H9 (cell line): ENCODE measurements at regions not wholly inside any gene's neighbourhood (a gene's known extent, or its start where the extent isn't known, plus 50 kb on each side); places are given as distances from the start of the nearest gene placed in this dataset.

Source experiments
- DNase-seq: peaks from one replicate; pipeline ENCODE4 v3.0.0-alpha.2; 2017
- H2AFZ ChIP-seq: one replicate; pipeline ENCODE4 v1.6.1; 2013; ENCODE audit warnings: mild to moderate bottlenecking, low read length, control low read depth, moderate library complexity
- H2AK5ac ChIP-seq: 2 replicates; pipeline ENCODE4 v1.6.1; 2013; ENCODE audit warnings: low read length, control low read depth, mixed read lengths; ENCODE audit not compliant: insufficient read length
- H2BK120ac ChIP-seq: one replicate; pipeline ENCODE4 v1.6.1; 2013; ENCODE audit warnings: low read depth, mild to moderate bottlenecking, low read length, control low read depth, inconsistent platforms; ENCODE audit not compliant: poor library complexity, severe bottlenecking
- H2BK12ac ChIP-seq: 2 replicates; pipeline ENCODE4 v1.6.1; 2013; ENCODE audit warnings: low read length, control low read depth, mixed read lengths, low read depth; ENCODE audit not compliant: insufficient read length
- H2BK15ac ChIP-seq: 2 replicates; pipeline ENCODE4 v1.6.1; 2013; ENCODE audit warnings: low read depth, low read length, control low read depth
- H2BK20ac ChIP-seq: one replicate; pipeline ENCODE4 v1.6.1; 2013; ENCODE audit warnings: low read depth, mild to moderate bottlenecking, low read length, control low read depth, inconsistent platforms; ENCODE audit not compliant: poor library complexity, severe bottlenecking
- H2BK5ac ChIP-seq: 2 replicates; pipeline ENCODE4 v1.6.1; 2013; ENCODE audit warnings: low read length, control low read depth, mixed read lengths; ENCODE audit not compliant: insufficient read length
- H3K14ac ChIP-seq: 2 replicates; pipeline ENCODE4 v1.6.1; 2013; ENCODE audit warnings: low read length, control low read depth; ENCODE audit not compliant: insufficient read depth
- H3K18ac ChIP-seq: 2 replicates; pipeline ENCODE4 v1.6.1; 2013; ENCODE audit warnings: low read depth, mild to moderate bottlenecking, mixed read lengths, low read length, control low read depth; ENCODE audit not compliant: insufficient read length
- H3K23ac ChIP-seq: 2 replicates; pipeline ENCODE4 v1.6.1; 2013; ENCODE audit warnings: low read length, control low read depth, mixed read lengths, low read depth; ENCODE audit not compliant: insufficient read length
- H3K23me2 ChIP-seq: 2 replicates; pipeline ENCODE4 v1.6.1; 2013; ENCODE audit warnings: low read depth, mild to moderate bottlenecking, mixed read lengths, low read length, control low read depth; ENCODE audit not compliant: insufficient read length, poor library complexity, severe bottlenecking
- H3K27ac ChIP-seq: 2 replicates; pipeline ENCODE4 v1.5.1; 2013; ENCODE audit warnings: low read length, control low read depth, mixed read lengths, low read depth; ENCODE audit not compliant: insufficient read length
- H3K27me3 ChIP-seq: 2 replicates; pipeline ENCODE4 v1.6.1; 2013; ENCODE audit warnings: low read length, control low read depth, inconsistent platforms; ENCODE audit not compliant: insufficient read depth
- H3K4ac ChIP-seq: 2 replicates; pipeline ENCODE4 v1.6.1; 2013; ENCODE audit warnings: low read depth, mild to moderate bottlenecking, control low read depth, inconsistent platforms, low read length, moderate library complexity
- H3K4me1 ChIP-seq: 2 replicates; pipeline ENCODE4 v1.6.1; 2013; ENCODE audit warnings: low read length, control low read depth, inconsistent platforms; ENCODE audit not compliant: insufficient read depth
- H3K4me2 ChIP-seq: 2 replicates; pipeline ENCODE4 v1.6.1; 2013; ENCODE audit warnings: low read length, control low read depth, mixed read lengths; ENCODE audit not compliant: insufficient read length, insufficient read depth
- H3K56ac ChIP-seq: 2 replicates; pipeline ENCODE4 v1.6.1; 2013; ENCODE audit warnings: low read depth, mild to moderate bottlenecking, mixed read lengths, low read length, control low read depth; ENCODE audit not compliant: insufficient read length
- H3K79me1 ChIP-seq: 2 replicates; pipeline ENCODE4 v1.6.1; 2013; ENCODE audit warnings: low read depth, mild to moderate bottlenecking, moderate library complexity, low read length, control low read depth, inconsistent platforms; ENCODE audit not compliant: insufficient read depth, poor library complexity, severe bottlenecking
- H3K79me2 ChIP-seq: 2 replicates; pipeline ENCODE4 v1.6.1; 2013; ENCODE audit warnings: low read length, control low read depth, inconsistent platforms; ENCODE audit not compliant: insufficient read depth
- H3K9ac ChIP-seq: 2 replicates; pipeline ENCODE4 v1.6.1; 2013; ENCODE audit warnings: low read length, control low read depth, mixed read lengths; ENCODE audit not compliant: insufficient read length; ENCODE audit errors: extremely low read depth
- H3K9me3 ChIP-seq: one replicate; pipeline ENCODE4 v1.6.1; 2013; ENCODE audit warnings: low read depth, low read length, inconsistent platforms; ENCODE audit not compliant: control insufficient read depth
- H3T11ph ChIP-seq: one replicate; pipeline ENCODE4 v1.6.1; 2013; ENCODE audit warnings: mild to moderate bottlenecking, low read length, control low read depth, inconsistent platforms
- H4K20me1 ChIP-seq: one replicate; pipeline ENCODE4 v1.6.1; 2013; ENCODE audit not compliant: control insufficient read depth, insufficient read length, insufficient read depth
- H4K5ac ChIP-seq: 2 replicates; pipeline ENCODE4 v1.6.1; 2013; ENCODE audit warnings: low read depth, mild to moderate bottlenecking, mixed read lengths, low read length, control low read depth; ENCODE audit not compliant: insufficient read length
- H4K8ac ChIP-seq: replicated peaks from 2 replicates; pipeline ENCODE4 v1.6.1; 2013; ENCODE audit warnings: low read length, control low read depth, mixed read lengths, low read depth; ENCODE audit not compliant: insufficient read length
- H4K91ac ChIP-seq: 2 replicates; pipeline ENCODE4 v1.6.1; 2013; ENCODE audit warnings: low read depth, mild to moderate bottlenecking, moderate library complexity, mixed read lengths, low read length, control low read depth; ENCODE audit not compliant: insufficient read length
- H3K27ac Mint-ChIP-seq, 3 experiments: 2 replicates in 2 of 3; 3 replicates in 1 of 3; pipeline ENCODE4 v1.8.0; 2020 to 2021; ENCODE audit warnings: mixed read lengths in 3 of 3, mild to moderate bottlenecking in 1 of 3, moderate library complexity in 1 of 3
- H3K27me3 Mint-ChIP-seq: 2 replicates; pipeline ENCODE4 v1.8.0; 2021; ENCODE audit warnings: low read depth, mild to moderate bottlenecking, moderate library complexity, mixed read lengths
- H3K36me3 Mint-ChIP-seq, 3 experiments: 2 replicates in 2 of 3; 3 replicates in 1 of 3; pipeline ENCODE4 v1.8.0; 2020 to 2021; ENCODE audit warnings: low read depth in 3 of 3, mixed read lengths in 3 of 3; ENCODE audit not compliant: insufficient read depth in 1 of 3
- H3K4me1 Mint-ChIP-seq, 2 experiments: 2 replicates each; pipeline ENCODE4 v1.8.0; 2020; ENCODE audit warnings: mixed read lengths in 2 of 2
- H3K4me3 Mint-ChIP-seq, 2 experiments: 2 replicates in 1 of 2; 3 replicates in 1 of 2; pipeline ENCODE4 v1.8.0; 2020 to 2021; ENCODE audit warnings: mild to moderate bottlenecking in 2 of 2, mixed read lengths in 2 of 2, moderate library complexity in 1 of 2
- H3K9me3 Mint-ChIP-seq, 2 experiments: 2 replicates in 1 of 2; 3 replicates in 1 of 2; pipeline ENCODE4 v1.8.0; 2020; ENCODE audit warnings: mild to moderate bottlenecking in 2 of 2, mixed read lengths in 2 of 2, moderate library complexity in 1 of 2
- TF ChIP-seq, protein P1 (sequence below): fragments of 200-600 bp; sonication (generic); conservative IDR thresholded peaks from 3 replicates; pipeline ENCODE4 v1.8.0; 2021; ENCODE audit warnings: antibody characterized with exemption, mild to moderate bottlenecking

DNA sequence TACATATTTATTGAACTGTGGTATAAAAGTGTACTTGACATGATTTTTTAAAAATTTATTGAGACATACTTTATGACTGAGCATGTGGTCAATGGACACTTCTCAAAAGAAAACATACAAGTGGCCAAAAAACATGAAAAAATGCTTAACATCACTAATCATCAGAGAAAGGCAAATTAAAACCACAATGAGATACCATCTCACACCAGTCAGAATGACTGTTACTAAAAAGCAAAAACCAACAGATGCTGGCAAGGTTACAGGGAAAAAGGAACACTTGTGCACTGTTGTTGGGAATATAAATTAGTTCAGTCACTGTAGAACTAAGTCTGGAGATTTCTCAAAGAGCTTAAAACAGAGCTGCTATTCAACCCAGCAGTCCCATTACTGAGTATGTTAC lies 1177.6 kb downstream of the GALC start:
- Mint-ChIP-seq H3K9me3 (peaks cover 6 to 23% of the 10 kb centered on the region in 2 experiments), H3K27ac (no peak overlapping the region), H3K4me3 (no peak overlapping the region), H3K4me1 (peaks cover 5 to 6% of the 10 kb centered on the region in 2 experiments; a peak in 3 of 4 replicates), H3K27me3 (peaks cover 1% of the 10 kb centered on the region; the same call in 1 of the 2 replicates), H3K36me3 (no peaks in the 10 kb centered on the region)
- Histone ChIP-seq H4K8ac (no peak overlapping the region), H3K4me1 (no peaks in the 10 kb centered on the region), H3K27ac (no peak overlapping the region), H2BK120ac (no peak overlapping the region), H3K4me2 (no peak overlapping the region), H3K23me2 (no peaks in the 10 kb centered on the region), H4K91ac (no peak overlapping the region), H2BK20ac (no peak overlapping the region), H2AFZ (no peak overlapping the region), H2BK12ac (no peak overlapping the region), H3K4ac (no peak overlapping the region), H3K23ac (no peak overlapping the region), H3K79me2 (no peaks in the 10 kb centered on the region), H3K79me1 (no peaks in the 10 kb centered on the region), H4K5ac (no peak overlapping the region), H3K14ac (no peak overlapping the region), H3K27me3 (no peaks in the 10 kb centered on the region), H3T11ph (no peak overlapping the region), H2BK15ac (no peak overlapping the region), H2BK5ac (no peak overlapping the region), H3K9me3 (no peaks in the 10 kb centered on the region), H3K56ac (no peak overlapping the region), H4K20me1 (no peaks in the 10 kb centered on the region), H2AK5ac (no peak overlapping the region), H3K9ac (no peak overlapping the region), H3K18ac (no peak overlapping the region)
- TF ChIP-seq, protein P1, sequence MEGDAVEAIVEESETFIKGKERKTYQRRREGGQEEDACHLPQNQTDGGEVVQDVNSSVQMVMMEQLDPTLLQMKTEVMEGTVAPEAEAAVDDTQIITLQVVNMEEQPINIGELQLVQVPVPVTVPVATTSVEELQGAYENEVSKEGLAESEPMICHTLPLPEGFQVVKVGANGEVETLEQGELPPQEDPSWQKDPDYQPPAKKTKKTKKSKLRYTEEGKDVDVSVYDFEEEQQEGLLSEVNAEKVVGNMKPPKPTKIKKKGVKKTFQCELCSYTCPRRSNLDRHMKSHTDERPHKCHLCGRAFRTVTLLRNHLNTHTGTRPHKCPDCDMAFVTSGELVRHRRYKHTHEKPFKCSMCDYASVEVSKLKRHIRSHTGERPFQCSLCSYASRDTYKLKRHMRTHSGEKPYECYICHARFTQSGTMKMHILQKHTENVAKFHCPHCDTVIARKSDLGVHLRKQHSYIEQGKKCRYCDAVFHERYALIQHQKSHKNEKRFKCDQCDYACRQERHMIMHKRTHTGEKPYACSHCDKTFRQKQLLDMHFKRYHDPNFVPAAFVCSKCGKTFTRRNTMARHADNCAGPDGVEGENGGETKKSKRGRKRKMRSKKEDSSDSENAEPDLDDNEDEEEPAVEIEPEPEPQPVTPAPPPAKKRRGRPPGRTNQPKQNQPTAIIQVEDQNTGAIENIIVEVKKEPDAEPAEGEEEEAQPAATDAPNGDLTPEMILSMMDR = no peak
- DNase-seq = no peak
